ENCODE measurements at regions not wholly inside any gene's neighbourhood (a gene's known extent, or its start where the extent isn't known, plus 50 kb on each side); places are given as distances from the start of the nearest gene placed in this dataset. TPM values are rescaled to one million over a fixed set of nuclear protein-coding genes. Genes with fewer than 3 reads are reported as not detected.

GRCh38 chr5:77143998-77144836, 57.1 kb upstream of the ZBED3 start:
- Histone ChIP-seq H3K4ac (ENCODE audit: low read length) (no peak overlapping the region), H2BK15ac (ENCODE audit: low read length) (no peak overlapping the region), H3K4me3 (ENCODE audit: low read length in 2 of 2) (no peak overlapping the region), H3K9ac (ENCODE audit: low read depth, low read length, poor library complexity) (no peak overlapping the region), H2AFZ (ENCODE audit: low read length) (no peak overlapping the region), H3K14ac (ENCODE audit: low read length) (no peak overlapping the region), H3K9me3 (replicated peaks in 1 of 2; ENCODE audit: control insufficient read depth in 2 of 2, insufficient read depth in 1 of 2, low read depth in 1 of 2, low read length in 2 of 2) (peaks cover 2 to 3% of the 10 kb centered on the region in 2 donors), H2BK120ac (ENCODE audit: low read depth, low read length) (no peak overlapping the region), H3K18ac (ENCODE audit: low read length) (no peak overlapping the region), H3K79me1 (ENCODE audit: low read depth, low read length) (no peaks in the 10 kb centered on the region), H2BK5ac (ENCODE audit: low read length) (no peak overlapping the region), H3K27me3 (ENCODE audit: control insufficient read depth in 3 of 3, insufficient read depth in 3 of 3, low read depth in 1 of 3, low read length in 3 of 3) (no peaks in the 10 kb centered on the region), H3K4me1 (ENCODE audit: control insufficient read depth in 2 of 2, insufficient read depth in 1 of 2, low read depth in 1 of 2, low read length in 2 of 2) (peaks cover 1 to 3% of the 10 kb centered on the region in 2 donors), H4K8ac (ENCODE audit: low read depth, low read length) (no peak overlapping the region), H3K36me3 (replicated peaks in 1 of 2; ENCODE audit: control insufficient read depth in 2 of 2, insufficient read depth in 2 of 2, low read length in 2 of 2) (no peaks in the 10 kb centered on the region), H3K27ac (replicated peaks; ENCODE audit: low read length) (no peak overlapping the region), H3K23ac (ENCODE audit: low read depth, low read length, poor library complexity) (no peak overlapping the region), H3K4me2 (ENCODE audit: insufficient read depth, low read length, poor library complexity, severe bottlenecking) (no peak overlapping the region), H4K91ac (ENCODE audit: low read depth, low read length, poor library complexity) (no peak overlapping the region), H2AK5ac (ENCODE audit: low read depth, low read length) (no peak overlapping the region), H2BK12ac (ENCODE audit: low read length) (no peak overlapping the region)
- WGBS, 2 donors (ENCODE audit: extremely low coverage in 2 of 2, insufficient read length in 2 of 2, insufficient replicate concordance in 1 of 2) = no CpG with 5 or more reads among the region's 14 CpGs
- DNase-seq (ENCODE audit: low spot score) = peak; percentile 27

GRCh38 chr5:77140350-77140749, 53.3 kb upstream of the ZBED3 start:
- no peak overlapping the region for H2BK12ac ChIP-seq (ENCODE audit: low read length)
- H3K4me3 ChIP-seq (ENCODE audit: low read length in 2 of 2) = no peak overlapping the region
- no peak overlapping the region for H2AFZ ChIP-seq (ENCODE audit: low read length)
- H3K9me3 ChIP-seq (replicated peaks in 1 of 2; ENCODE audit: control insufficient read depth in 2 of 2, insufficient read depth in 1 of 2, low read depth in 1 of 2, low read length in 2 of 2) = no peaks in the 10 kb centered on the region
- no peak overlapping the region for H2BK5ac ChIP-seq (ENCODE audit: low read length)
- no peak overlapping the region for H3K4me2 ChIP-seq (ENCODE audit: insufficient read depth, low read length, poor library complexity, severe bottlenecking)
- no peak overlapping the region for H2BK120ac ChIP-seq (ENCODE audit: low read depth, low read length)
- no peak overlapping the region for H3K27ac ChIP-seq (replicated peaks; ENCODE audit: low read length)
- H4K8ac ChIP-seq (ENCODE audit: low read depth, low read length) = no peak overlapping the region
- no peak overlapping the region for H2BK15ac ChIP-seq (ENCODE audit: low read length)
- no peak overlapping the region for H3K18ac ChIP-seq (ENCODE audit: low read length)
- no peak overlapping the region for H4K91ac ChIP-seq (ENCODE audit: low read depth, low read length, poor library complexity)
- H3K36me3 ChIP-seq (replicated peaks in 1 of 2; ENCODE audit: control insufficient read depth in 2 of 2, insufficient read depth in 2 of 2, low read length in 2 of 2) = no peaks in the 10 kb centered on the region
- no peaks in the 10 kb centered on the region for H3K79me1 ChIP-seq (ENCODE audit: low read depth, low read length)
- DNase-seq (ENCODE audit: low spot score) = no peak
- H2AK5ac ChIP-seq (ENCODE audit: low read depth, low read length) = no peak overlapping the region
- no peak overlapping the region for H3K23ac ChIP-seq (ENCODE audit: low read depth, low read length, poor library complexity)
- H3K4ac ChIP-seq (ENCODE audit: low read length) = no peak overlapping the region
- peaks cover 7 to 8% of the 10 kb centered on the region in 2 donors for H3K4me1 ChIP-seq (ENCODE audit: control insufficient read depth in 2 of 2, insufficient read depth in 1 of 2, low read depth in 1 of 2, low read length in 2 of 2)
- H3K14ac ChIP-seq (ENCODE audit: low read length) = no peak overlapping the region
- H3K27me3 ChIP-seq (ENCODE audit: control insufficient read depth in 3 of 3, insufficient read depth in 3 of 3, low read depth in 1 of 3, low read length in 3 of 3) = no peaks in the 10 kb centered on the region
- H3K9ac ChIP-seq (ENCODE audit: low read depth, low read length, poor library complexity) = no peak overlapping the region

GRCh38 chr5:77139001-77139400, 51.9 kb upstream of the ZBED3 start:
- no peaks in the 10 kb centered on the region for H3K27me3 ChIP-seq (ENCODE audit: control insufficient read depth in 3 of 3, insufficient read depth in 3 of 3, low read depth in 1 of 3, low read length in 3 of 3)
- no peak overlapping the region for H2BK120ac ChIP-seq (ENCODE audit: low read depth, low read length)
- no peak overlapping the region for H3K23ac ChIP-seq (ENCODE audit: low read depth, low read length, poor library complexity)
- no peak overlapping the region for H3K4me2 ChIP-seq (ENCODE audit: insufficient read depth, low read length, poor library complexity, severe bottlenecking)
- H2BK15ac ChIP-seq (ENCODE audit: low read length) = no peak overlapping the region
- H4K8ac ChIP-seq (ENCODE audit: low read depth, low read length) = no peak overlapping the region
- no peak overlapping the region for H3K9ac ChIP-seq (ENCODE audit: low read depth, low read length, poor library complexity)
- H3K9me3 ChIP-seq (replicated peaks in 1 of 2; ENCODE audit: control insufficient read depth in 2 of 2, insufficient read depth in 1 of 2, low read depth in 1 of 2, low read length in 2 of 2) = no peaks in the 10 kb centered on the region
- H3K4me1 ChIP-seq (ENCODE audit: control insufficient read depth in 2 of 2, insufficient read depth in 1 of 2, low read depth in 1 of 2, low read length in 2 of 2) = peaks cover 7 to 8% of the 10 kb centered on the region in 2 donors
- H2BK12ac ChIP-seq (ENCODE audit: low read length) = no peak overlapping the region
- no peak overlapping the region for H3K4ac ChIP-seq (ENCODE audit: low read length)
- H3K4me3 ChIP-seq (ENCODE audit: low read length in 2 of 2) = no peak overlapping the region
- H3K79me1 ChIP-seq (ENCODE audit: low read depth, low read length) = no peaks in the 10 kb centered on the region
- no CpG with 5 or more reads among the region's 5 CpGs for whole genome bisulfite sequencing, 2 donors (ENCODE audit: extremely low coverage in 2 of 2, insufficient read length in 2 of 2, insufficient replicate concordance in 1 of 2)
- H2AFZ ChIP-seq (ENCODE audit: low read length) = no peak overlapping the region
- H2AK5ac ChIP-seq (ENCODE audit: low read depth, low read length) = no peak overlapping the region
- no peak overlapping the region for H2BK5ac ChIP-seq (ENCODE audit: low read length)
- DNase-seq (ENCODE audit: low spot score) = no peak
- H3K36me3 ChIP-seq (replicated peaks in 1 of 2; ENCODE audit: control insufficient read depth in 2 of 2, insufficient read depth in 2 of 2, low read length in 2 of 2) = no peaks in the 10 kb centered on the region
- H4K91ac ChIP-seq (ENCODE audit: low read depth, low read length, poor library complexity) = no peak overlapping the region
- no peak overlapping the region for H3K27ac ChIP-seq (replicated peaks; ENCODE audit: low read length)
- H3K18ac ChIP-seq (ENCODE audit: low read length) = no peak overlapping the region
- no peak overlapping the region for H3K14ac ChIP-seq (ENCODE audit: low read length)

Small RNA genes in the stretch of these regions (small RNA-seq; reads per million reads assigned to genes)
- gene HMGB1P35 (ENCODE audit: insufficient read depth) = not detected

Measured in neuronal stem cell (in vitro differentiated cells).